GM21737 (cell line): ENCODE measurements at regions not wholly inside any gene's neighbourhood (a gene's known extent, or its start where the extent isn't known, plus 50 kb on each side); places are given as distances from the start of the nearest gene placed in this dataset.
A peak's percentile ranks its signal among the peaks of the same experiment; 100 is the strongest.

Experiments
- ATAC-seq: cut with Tn5 transposase; IDR thresholded peaks from one replicate; pipeline ENCODE4 v1.9.1; 2021; ENCODE audit warnings: mild to moderate bottlenecking, moderate library complexity; ENCODE audit not compliant: unreplicated experiment

DNA sequence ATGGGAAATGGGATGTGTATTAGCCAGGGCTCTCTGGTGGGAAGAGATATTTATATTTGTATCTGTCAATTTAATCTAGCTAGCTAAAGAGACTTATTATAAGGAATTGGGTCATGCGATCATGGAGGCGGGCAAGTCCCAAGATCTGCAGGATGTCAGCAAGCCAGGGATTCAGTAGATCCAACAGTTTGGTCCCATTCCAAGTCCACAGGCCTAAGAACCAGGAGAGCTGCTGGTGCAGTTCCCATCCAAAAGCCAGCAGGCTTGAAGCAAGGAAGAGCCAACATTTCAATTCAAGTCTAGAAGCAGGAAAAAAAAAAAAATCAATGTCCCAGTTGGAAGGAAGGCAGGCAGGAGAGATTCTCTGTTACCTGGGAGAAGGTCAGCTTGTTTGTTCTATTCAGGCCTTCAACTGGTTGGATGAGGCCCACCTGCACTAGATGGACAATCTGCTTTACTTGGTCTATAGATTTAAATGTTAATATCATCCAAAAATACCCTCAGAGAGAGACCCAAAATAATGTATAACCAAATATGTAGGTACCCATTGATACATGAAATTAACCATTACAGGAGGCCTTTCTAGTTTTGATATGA, 60.7 kb upstream of the BCAT1 start:
- ATAC-seq = no peak

DNA sequence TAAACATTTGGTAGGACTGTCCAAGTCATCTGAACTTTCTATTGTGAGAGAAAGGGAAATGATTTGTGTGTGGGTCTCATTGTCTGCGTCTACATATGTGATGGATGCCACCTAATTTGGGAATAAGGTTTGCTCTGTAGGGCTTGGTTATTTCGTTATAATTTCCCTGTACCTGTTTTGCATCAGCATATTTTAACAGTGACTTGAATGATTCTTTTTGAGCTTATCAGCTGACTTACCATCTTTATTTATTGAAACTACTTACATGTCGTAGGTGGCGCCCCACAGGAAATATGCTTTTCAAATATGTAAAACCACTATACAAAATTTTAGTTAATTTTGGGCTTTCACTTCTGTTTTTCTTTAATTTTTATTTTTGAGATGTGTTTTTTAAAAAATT, 56.5 kb upstream of the BCAT1 start:
- ATAC-seq = peak; percentile 50

DNA sequence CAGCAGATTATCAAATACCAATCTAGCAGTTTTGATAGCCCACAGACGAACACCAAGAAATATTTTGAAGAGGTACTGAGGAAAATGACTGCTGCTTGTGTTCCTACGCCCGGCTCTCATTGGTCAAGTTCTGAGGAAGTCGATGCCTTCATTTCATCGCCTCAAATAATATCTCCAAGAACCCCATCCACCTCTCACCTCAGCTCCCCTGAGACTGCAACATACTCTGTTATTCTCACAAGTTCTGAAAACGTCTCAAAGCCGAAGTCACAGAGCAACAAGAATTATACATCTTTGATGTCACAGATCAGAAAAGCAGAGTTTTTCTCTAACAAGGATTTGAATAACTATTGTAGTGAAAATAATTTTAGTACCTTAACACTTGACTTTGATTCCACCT, 55.5 kb upstream of the BCAT1 start:
- ATAC-seq = no peak

DNA sequence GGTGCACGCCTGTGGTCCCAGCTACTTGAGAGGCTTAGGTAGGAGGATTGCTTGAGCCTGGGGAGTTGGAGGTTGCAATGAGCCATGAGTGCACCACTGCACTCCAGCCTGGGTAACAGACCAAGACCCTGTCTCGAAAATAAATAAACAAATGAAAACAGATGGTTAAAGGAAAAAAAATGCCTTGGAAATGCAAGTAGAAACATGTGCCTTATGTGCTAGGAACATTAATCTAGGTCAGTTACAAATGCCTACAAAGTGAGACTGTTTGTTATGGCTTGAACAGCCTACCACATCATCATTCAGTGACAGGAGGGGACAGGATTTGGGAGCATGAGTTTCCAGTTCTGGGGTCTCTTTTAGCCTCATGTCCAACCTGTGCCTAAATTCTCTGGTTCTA, 52.4 kb upstream of the BCAT1 start:
- ATAC-seq = no peak
